Liver (tissue), 8 donors: ENCODE measurements at regions not wholly inside any gene's neighbourhood (a gene's known extent, or its start where the extent isn't known, plus 50 kb on each side); places are given as distances from the start of the nearest gene placed in this dataset.

Experiments
- DNase-seq: peaks from one replicate; pipeline ENCODE4 v3.0.0-alpha.2; 2017; ENCODE audit warnings: low spot score
- H3K27ac ChIP-seq, 2 donors: one replicate each; pipeline ENCODE4 v1.7.0; 2013; ENCODE audit warnings: inconsistent platforms in 2 of 2, low read length in 2 of 2, control low read depth in 1 of 2, low read depth in 1 of 2, mild to moderate bottlenecking in 1 of 2
- H3K27me3 ChIP-seq, 4 donors: one replicate each; pipeline versions ENCODE4 v1.6.1 to v1.7.0; 2013; ENCODE audit warnings: low read length in 3 of 4, inconsistent platforms in 1 of 4, mild to moderate bottlenecking in 1 of 4, moderate library complexity in 1 of 4; ENCODE audit not compliant: control insufficient read depth in 4 of 4, insufficient read depth in 4 of 4
- H3K36me3 ChIP-seq, 4 donors: one replicate each; pipeline versions ENCODE4 v1.6.1 to v1.7.0; 2013; ENCODE audit warnings: low read length in 3 of 4, mild to moderate bottlenecking in 3 of 4, low read depth in 1 of 4, moderate library complexity in 1 of 4; ENCODE audit not compliant: control insufficient read depth in 4 of 4, insufficient read depth in 3 of 4
- H3K4me1 ChIP-seq, 4 donors: one replicate each; pipeline versions ENCODE4 v1.6.1 to v1.7.0; 2013; ENCODE audit warnings: low read length in 3 of 4, mild to moderate bottlenecking in 3 of 4, moderate library complexity in 1 of 4; ENCODE audit not compliant: control insufficient read depth in 4 of 4, insufficient read depth in 4 of 4
- H3K4me3 ChIP-seq, 3 donors: one replicate each; pipeline versions ENCODE4 v1.6.1 to v1.7.0; 2013; ENCODE audit warnings: low read length in 3 of 3, control low read depth in 1 of 3, low read depth in 1 of 3, mild to moderate bottlenecking in 1 of 3
- H3K9ac ChIP-seq, 2 donors: one replicate each; pipeline ENCODE4 v1.7.0; 2013; ENCODE audit warnings: low read length in 2 of 2, mild to moderate bottlenecking in 2 of 2, moderate library complexity in 2 of 2, control low read depth in 1 of 2, low read depth in 1 of 2
- H3K9me3 ChIP-seq, 4 donors: one replicate each; pipeline versions ENCODE4 v1.6.1 to v1.7.0; 2013; ENCODE audit warnings: low read length in 3 of 4; ENCODE audit not compliant: control insufficient read depth in 4 of 4
- EGR1 ChIP-seq, 2 donors: IDR thresholded peaks; 2 replicates each; pipeline ENCODE4 v1.6.1; 2016 to 2018; ENCODE audit warnings: antibody characterized with exemption in 2 of 2, low read depth in 2 of 2
- FOXA1 ChIP-seq: IDR thresholded peaks from 2 replicates; pipeline ENCODE4 v1.6.1; 2016; ENCODE audit warnings: antibody characterized with exemption
- FOXA2 ChIP-seq: IDR thresholded peaks from 2 replicates; pipeline ENCODE4 v1.6.1; 2016; ENCODE audit warnings: antibody characterized with exemption
- GABPA ChIP-seq, 2 donors: IDR thresholded peaks in 1 of 2; conservative IDR thresholded peaks in 1 of 2; 2 replicates each; pipeline ENCODE4 v1.6.1; 2016; ENCODE audit warnings: antibody characterized with exemption in 2 of 2, mild to moderate bottlenecking in 1 of 2, moderate library complexity in 1 of 2
- HNF4A ChIP-seq, 2 donors: conservative IDR thresholded peaks; 2 replicates each; pipeline ENCODE4 v1.6.1; 2016; ENCODE audit warnings: antibody characterized with exemption in 2 of 2, mild to moderate bottlenecking in 2 of 2
- HNF4G ChIP-seq: IDR thresholded peaks from 2 replicates; pipeline ENCODE4 v1.6.1; 2016; ENCODE audit warnings: antibody characterized with exemption
- JUND ChIP-seq, 2 donors: IDR thresholded peaks; 2 replicates each; pipeline ENCODE4 v1.6.1; 2016; ENCODE audit warnings: antibody characterized with exemption in 2 of 2
- NR2F2 ChIP-seq: IDR thresholded peaks from 2 replicates; pipeline ENCODE4 v1.6.1; 2016; ENCODE audit warnings: antibody characterized with exemption
- RAD21 ChIP-seq, 2 donors: IDR thresholded peaks; 2 replicates each; pipeline ENCODE4 v1.6.1; 2016; ENCODE audit warnings: antibody characterized with exemption in 2 of 2, mild to moderate bottlenecking in 2 of 2
- RXRA ChIP-seq, 2 donors: IDR thresholded peaks; 2 replicates each; pipeline ENCODE4 v1.6.1; 2017 to 2018; ENCODE audit warnings: antibody characterized with exemption in 2 of 2, mild to moderate bottlenecking in 1 of 2
- SP1 ChIP-seq: IDR thresholded peaks from 2 replicates; pipeline ENCODE4 v1.6.1; 2018; ENCODE audit warnings: antibody characterized with exemption, mild to moderate bottlenecking
- TAF1 ChIP-seq: conservative IDR thresholded peaks from 2 replicates; pipeline ENCODE4 v1.6.1; 2016; ENCODE audit warnings: antibody characterized with exemption, mild to moderate bottlenecking
- YY1 ChIP-seq: IDR thresholded peaks from 2 replicates; pipeline ENCODE4 v1.6.1; 2016; ENCODE audit warnings: antibody characterized with exemption, mild to moderate bottlenecking
- WGBS: extraction: QIAGEN DNeasy Blood & Tissue Kit; methylation state at CpG from one replicate; pipeline ENCODE4 v1.1.7; 2013; 5-methylcytosine and 5-hydroxymethylcytosine counted together
- TF ChIP-seq, protein P1 (sequence below): IDR thresholded peaks from 2 replicates; pipeline ENCODE4 v1.6.1; 2016; ENCODE audit warnings: antibody characterized with exemption, mild to moderate bottlenecking
- TF ChIP-seq, protein P2 (sequence below): fragments of 150-350 bp; IDR thresholded peaks from 2 replicates; pipeline ENCODE4 v1.5.1; 2017; ENCODE audit warnings: improper control_type of control experiment, low read depth, low read length; ENCODE audit not compliant: missing input control
- TF ChIP-seq, protein P3 (sequence below): IDR thresholded peaks from 2 replicates; pipeline ENCODE4 v1.6.1; 2016; ENCODE audit warnings: antibody characterized with exemption
- TF ChIP-seq, protein P4 (sequence below): IDR thresholded peaks from 2 replicates; pipeline ENCODE4 v1.6.1; 2016; ENCODE audit warnings: antibody characterized with exemption
- TF ChIP-seq, protein P5 (sequence below): IDR thresholded peaks from 2 replicates; pipeline ENCODE4 v1.6.1; 2016; ENCODE audit warnings: antibody characterized with exemption
- donor health status: healthy.
- donor health status: healthy.
- donor health status: healthy.
- donor health status: healthy.
- donor health status: healthy.

DNA sequence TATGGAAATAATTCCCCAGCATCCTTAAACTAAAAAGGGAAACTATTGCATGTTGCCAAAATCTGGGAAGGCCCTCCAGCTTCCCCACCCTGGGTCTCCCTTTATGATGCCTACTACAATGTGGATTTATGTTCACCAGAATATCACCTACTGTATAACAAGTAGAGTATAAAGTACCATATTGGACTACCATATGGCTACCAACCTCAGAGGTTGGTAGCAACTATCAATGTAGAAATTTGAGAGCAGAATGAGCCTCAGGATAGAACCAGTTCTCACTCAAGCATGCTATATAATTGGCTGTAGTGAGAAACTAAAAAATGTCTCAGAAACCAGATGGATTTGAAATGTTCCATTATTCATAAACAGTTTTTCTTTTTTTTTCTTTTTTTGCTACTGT lies 918.4 kb downstream of the MCTP2 start:
- no peak overlapping the region for H3K4me3 ChIP-seq
- no peak for DNase-seq
- no peaks in the 10 kb centered on the region for H3K36me3 ChIP-seq
- no peak overlapping the region for H3K27ac ChIP-seq
- TF ChIP-seq RXRA (IDR thresholded peaks at IDR 0.05) (no peak), GABPA (IDR thresholded peaks at IDR 0.05 in 1 of 2, conservative IDR thresholded peaks at IDR 0.05 in 1 of 2) (no peak), HNF4G (no peak), TAF1 (no peak), YY1 (no peak), NR2F2 (no peak), RAD21 (IDR thresholded peaks at IDR 0.05) (no peak), FOXA2 (no peak)
- TF ChIP-seq, protein P1, sequence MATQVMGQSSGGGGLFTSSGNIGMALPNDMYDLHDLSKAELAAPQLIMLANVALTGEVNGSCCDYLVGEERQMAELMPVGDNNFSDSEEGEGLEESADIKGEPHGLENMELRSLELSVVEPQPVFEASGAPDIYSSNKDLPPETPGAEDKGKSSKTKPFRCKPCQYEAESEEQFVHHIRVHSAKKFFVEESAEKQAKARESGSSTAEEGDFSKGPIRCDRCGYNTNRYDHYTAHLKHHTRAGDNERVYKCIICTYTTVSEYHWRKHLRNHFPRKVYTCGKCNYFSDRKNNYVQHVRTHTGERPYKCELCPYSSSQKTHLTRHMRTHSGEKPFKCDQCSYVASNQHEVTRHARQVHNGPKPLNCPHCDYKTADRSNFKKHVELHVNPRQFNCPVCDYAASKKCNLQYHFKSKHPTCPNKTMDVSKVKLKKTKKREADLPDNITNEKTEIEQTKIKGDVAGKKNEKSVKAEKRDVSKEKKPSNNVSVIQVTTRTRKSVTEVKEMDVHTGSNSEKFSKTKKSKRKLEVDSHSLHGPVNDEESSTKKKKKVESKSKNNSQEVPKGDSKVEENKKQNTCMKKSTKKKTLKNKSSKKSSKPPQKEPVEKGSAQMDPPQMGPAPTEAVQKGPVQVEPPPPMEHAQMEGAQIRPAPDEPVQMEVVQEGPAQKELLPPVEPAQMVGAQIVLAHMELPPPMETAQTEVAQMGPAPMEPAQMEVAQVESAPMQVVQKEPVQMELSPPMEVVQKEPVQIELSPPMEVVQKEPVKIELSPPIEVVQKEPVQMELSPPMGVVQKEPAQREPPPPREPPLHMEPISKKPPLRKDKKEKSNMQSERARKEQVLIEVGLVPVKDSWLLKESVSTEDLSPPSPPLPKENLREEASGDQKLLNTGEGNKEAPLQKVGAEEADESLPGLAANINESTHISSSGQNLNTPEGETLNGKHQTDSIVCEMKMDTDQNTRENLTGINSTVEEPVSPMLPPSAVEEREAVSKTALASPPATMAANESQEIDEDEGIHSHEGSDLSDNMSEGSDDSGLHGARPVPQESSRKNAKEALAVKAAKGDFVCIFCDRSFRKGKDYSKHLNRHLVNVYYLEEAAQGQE = no peak
- no peaks in the 10 kb centered on the region for H3K27me3 ChIP-seq
- no peaks in the 10 kb centered on the region for H3K4me1 ChIP-seq
- H3K9ac ChIP-seq = no peak overlapping the region
- no peaks in the 10 kb centered on the region for H3K9me3 ChIP-seq

DNA sequence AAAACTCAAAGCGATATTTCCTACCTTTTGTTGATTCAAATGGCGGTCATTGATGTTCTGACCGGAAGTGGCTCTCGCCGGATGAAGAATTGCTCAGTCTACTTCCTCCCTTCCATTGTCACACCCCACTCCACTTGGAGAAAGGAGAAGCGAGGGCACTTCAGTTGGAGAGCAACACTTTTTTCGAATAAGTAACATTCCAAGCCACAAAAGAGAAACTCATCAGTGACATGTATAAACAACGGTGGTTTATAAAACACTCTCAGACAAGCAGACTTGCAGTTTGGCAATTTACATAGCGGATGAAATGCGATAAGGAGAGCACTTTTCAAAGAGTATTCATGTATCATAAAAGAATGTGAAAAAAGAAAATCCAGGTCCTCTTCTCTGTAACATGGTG lies 919.1 kb downstream of the MCTP2 start:
- 84% methylated on average over 10 of the region's 10 CpGs for WGBS
- H3K27me3 ChIP-seq = no peaks in the 10 kb centered on the region

More for the DNA sequence above, 919.1 kb downstream of the MCTP2 start:
- Histone ChIP-seq H3K4me1 (no peaks in the 10 kb centered on the region), H3K27ac (no peak overlapping the region), H3K9ac (no peak overlapping the region), H3K4me3 (no peak overlapping the region), H3K36me3 (no peaks in the 10 kb centered on the region), H3K9me3 (no peaks in the 10 kb centered on the region)
- no peak for DNase-seq
- TF ChIP-seq, protein P2, sequence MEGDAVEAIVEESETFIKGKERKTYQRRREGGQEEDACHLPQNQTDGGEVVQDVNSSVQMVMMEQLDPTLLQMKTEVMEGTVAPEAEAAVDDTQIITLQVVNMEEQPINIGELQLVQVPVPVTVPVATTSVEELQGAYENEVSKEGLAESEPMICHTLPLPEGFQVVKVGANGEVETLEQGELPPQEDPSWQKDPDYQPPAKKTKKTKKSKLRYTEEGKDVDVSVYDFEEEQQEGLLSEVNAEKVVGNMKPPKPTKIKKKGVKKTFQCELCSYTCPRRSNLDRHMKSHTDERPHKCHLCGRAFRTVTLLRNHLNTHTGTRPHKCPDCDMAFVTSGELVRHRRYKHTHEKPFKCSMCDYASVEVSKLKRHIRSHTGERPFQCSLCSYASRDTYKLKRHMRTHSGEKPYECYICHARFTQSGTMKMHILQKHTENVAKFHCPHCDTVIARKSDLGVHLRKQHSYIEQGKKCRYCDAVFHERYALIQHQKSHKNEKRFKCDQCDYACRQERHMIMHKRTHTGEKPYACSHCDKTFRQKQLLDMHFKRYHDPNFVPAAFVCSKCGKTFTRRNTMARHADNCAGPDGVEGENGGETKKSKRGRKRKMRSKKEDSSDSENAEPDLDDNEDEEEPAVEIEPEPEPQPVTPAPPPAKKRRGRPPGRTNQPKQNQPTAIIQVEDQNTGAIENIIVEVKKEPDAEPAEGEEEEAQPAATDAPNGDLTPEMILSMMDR = no peak
- TF ChIP-seq NR2F2 (no peak), FOXA2 (no peak), HNF4G (no peak), TAF1 (no peak), YY1 (no peak), RAD21 (IDR thresholded peaks at IDR 0.05) (no peak), FOXA1 (no peak), RXRA (IDR thresholded peaks at IDR 0.05) (no peak), SP1 (no peak), EGR1 (IDR thresholded peaks at IDR 0.05; ENCODE audit: low read depth in 2 of 2) (no peak), GABPA (IDR thresholded peaks at IDR 0.05 in 1 of 2, conservative IDR thresholded peaks at IDR 0.05 in 1 of 2) (no peak), JUND (IDR thresholded peaks at IDR 0.05) (no peak), HNF4A (conservative IDR thresholded peaks at IDR 0.05) (no peak)
- TF ChIP-seq, protein P3, sequence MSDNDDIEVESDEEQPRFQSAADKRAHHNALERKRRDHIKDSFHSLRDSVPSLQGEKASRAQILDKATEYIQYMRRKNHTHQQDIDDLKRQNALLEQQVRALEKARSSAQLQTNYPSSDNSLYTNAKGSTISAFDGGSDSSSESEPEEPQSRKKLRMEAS = no peak
- TF ChIP-seq, protein P4, sequence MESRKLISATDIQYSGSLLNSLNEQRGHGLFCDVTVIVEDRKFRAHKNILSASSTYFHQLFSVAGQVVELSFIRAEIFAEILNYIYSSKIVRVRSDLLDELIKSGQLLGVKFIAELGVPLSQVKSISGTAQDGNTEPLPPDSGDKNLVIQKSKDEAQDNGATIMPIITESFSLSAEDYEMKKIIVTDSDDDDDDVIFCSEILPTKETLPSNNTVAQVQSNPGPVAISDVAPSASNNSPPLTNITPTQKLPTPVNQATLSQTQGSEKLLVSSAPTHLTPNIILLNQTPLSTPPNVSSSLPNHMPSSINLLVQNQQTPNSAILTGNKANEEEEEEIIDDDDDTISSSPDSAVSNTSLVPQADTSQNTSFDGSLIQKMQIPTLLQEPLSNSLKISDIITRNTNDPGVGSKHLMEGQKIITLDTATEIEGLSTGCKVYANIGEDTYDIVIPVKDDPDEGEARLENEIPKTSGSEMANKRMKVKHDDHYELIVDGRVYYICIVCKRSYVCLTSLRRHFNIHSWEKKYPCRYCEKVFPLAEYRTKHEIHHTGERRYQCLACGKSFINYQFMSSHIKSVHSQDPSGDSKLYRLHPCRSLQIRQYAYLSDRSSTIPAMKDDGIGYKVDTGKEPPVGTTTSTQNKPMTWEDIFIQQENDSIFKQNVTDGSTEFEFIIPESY = no peak
- TF ChIP-seq, protein P5, sequence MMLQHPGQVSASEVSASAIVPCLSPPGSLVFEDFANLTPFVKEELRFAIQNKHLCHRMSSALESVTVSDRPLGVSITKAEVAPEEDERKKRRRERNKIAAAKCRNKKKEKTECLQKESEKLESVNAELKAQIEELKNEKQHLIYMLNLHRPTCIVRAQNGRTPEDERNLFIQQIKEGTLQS = no peak
- TF ChIP-seq, protein P1 = no peak
